Body of pancreas (tissue), 4 donors: ENCODE measurements at regions not wholly inside any gene's neighbourhood (a gene's known extent, or its start where the extent isn't known, plus 50 kb on each side); places are given as distances from the start of the nearest gene placed in this dataset.

ENCODE experiments used
- POLR2A ChIP-seq, 3 donors: fragments of 450-650 bp; IDR thresholded peaks; one replicate each; pipeline ENCODE4 v1.6.1; 2016; ENCODE audit warnings: antibody characterized with exemption in 3 of 3, mild to moderate bottlenecking in 2 of 3
- TF ChIP-seq, protein P1 (sequence below), 7 experiments: fragments of 450-650 bp in 4 of 7; fragments of 200-600 bp in 3 of 7; sonication (generic) in 3 of 7; IDR thresholded peaks; one replicate each; pipeline ENCODE4 v1.5.1; 2016 to 2019; ENCODE audit warnings: antibody characterized with exemption in 7 of 7

DNA sequence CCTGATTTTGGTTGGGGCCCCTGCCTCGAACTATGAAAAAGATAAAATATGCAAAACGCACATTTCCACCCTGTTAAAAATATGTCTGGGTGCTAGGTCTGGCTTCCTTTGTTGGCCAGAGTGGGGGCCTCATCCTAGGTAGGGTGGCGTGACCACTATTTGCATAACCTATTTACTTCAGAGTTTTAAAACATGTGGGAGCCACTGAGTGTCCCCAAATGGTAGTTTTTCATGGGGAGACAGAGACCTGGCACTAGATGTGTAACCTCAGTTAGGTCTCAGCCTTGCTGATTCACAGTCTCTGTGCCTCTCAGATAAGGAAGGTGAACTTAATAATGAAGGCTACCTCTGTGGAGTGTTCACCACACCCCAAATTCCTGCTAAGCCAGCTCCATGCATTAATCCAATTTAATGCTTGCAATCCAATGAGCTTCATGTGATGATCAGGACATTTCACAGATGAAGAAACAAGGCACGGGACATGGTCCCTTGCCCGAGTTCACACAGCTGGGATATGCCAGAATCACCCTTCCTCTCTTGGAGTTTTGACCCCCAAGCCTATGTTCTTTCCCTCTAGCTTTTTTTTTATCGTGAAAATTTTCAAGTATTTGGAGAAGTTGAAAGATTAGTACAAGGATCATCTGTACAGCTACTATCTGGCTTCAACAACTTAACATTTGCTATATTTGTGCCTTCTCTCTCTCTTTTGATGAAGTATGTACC lies 103.4 kb downstream of the IRF8 start:
- TF ChIP-seq, protein P1, sequence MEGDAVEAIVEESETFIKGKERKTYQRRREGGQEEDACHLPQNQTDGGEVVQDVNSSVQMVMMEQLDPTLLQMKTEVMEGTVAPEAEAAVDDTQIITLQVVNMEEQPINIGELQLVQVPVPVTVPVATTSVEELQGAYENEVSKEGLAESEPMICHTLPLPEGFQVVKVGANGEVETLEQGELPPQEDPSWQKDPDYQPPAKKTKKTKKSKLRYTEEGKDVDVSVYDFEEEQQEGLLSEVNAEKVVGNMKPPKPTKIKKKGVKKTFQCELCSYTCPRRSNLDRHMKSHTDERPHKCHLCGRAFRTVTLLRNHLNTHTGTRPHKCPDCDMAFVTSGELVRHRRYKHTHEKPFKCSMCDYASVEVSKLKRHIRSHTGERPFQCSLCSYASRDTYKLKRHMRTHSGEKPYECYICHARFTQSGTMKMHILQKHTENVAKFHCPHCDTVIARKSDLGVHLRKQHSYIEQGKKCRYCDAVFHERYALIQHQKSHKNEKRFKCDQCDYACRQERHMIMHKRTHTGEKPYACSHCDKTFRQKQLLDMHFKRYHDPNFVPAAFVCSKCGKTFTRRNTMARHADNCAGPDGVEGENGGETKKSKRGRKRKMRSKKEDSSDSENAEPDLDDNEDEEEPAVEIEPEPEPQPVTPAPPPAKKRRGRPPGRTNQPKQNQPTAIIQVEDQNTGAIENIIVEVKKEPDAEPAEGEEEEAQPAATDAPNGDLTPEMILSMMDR (IDR thresholded peaks at IDR 0.05) = no peak
- no peak for TF ChIP-seq POLR2A (IDR thresholded peaks at IDR 0.05)
